ENCODE measurements at regions not wholly inside any gene's neighbourhood (a gene's known extent, or its start where the extent isn't known, plus 50 kb on each side); places are given as distances from the start of the nearest gene placed in this dataset.

DNA sequence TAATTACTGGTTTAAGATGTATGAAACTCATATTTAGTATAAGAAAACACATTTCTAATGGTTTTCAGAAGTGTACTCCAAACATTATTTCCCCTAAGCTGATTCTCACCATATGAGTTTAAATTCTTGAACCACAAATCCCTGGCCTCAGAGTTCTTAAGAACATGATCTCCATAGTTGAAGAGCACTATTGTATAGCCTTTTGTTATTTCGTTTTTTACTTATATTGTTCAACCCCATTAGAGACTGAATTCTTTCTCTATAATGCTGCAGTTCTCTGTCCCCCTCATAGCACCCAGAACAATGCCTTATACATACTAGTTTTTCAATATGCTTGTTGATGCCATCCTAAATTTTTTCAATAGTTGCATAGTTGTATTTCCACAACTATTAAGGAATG is 85.5 kb upstream of the TMEM17 start:
- no peak overlapping the region for H3K4me3 ChIP-seq (ENCODE audit: low read depth, low read length)
- TF ChIP-seq, protein P1, sequence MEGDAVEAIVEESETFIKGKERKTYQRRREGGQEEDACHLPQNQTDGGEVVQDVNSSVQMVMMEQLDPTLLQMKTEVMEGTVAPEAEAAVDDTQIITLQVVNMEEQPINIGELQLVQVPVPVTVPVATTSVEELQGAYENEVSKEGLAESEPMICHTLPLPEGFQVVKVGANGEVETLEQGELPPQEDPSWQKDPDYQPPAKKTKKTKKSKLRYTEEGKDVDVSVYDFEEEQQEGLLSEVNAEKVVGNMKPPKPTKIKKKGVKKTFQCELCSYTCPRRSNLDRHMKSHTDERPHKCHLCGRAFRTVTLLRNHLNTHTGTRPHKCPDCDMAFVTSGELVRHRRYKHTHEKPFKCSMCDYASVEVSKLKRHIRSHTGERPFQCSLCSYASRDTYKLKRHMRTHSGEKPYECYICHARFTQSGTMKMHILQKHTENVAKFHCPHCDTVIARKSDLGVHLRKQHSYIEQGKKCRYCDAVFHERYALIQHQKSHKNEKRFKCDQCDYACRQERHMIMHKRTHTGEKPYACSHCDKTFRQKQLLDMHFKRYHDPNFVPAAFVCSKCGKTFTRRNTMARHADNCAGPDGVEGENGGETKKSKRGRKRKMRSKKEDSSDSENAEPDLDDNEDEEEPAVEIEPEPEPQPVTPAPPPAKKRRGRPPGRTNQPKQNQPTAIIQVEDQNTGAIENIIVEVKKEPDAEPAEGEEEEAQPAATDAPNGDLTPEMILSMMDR (IDR thresholded peaks at IDR 0.05; ENCODE audit: insufficient read depth, low read length): no peak
- no peak for DNase-seq (ENCODE audit: low read depth)

DNA sequence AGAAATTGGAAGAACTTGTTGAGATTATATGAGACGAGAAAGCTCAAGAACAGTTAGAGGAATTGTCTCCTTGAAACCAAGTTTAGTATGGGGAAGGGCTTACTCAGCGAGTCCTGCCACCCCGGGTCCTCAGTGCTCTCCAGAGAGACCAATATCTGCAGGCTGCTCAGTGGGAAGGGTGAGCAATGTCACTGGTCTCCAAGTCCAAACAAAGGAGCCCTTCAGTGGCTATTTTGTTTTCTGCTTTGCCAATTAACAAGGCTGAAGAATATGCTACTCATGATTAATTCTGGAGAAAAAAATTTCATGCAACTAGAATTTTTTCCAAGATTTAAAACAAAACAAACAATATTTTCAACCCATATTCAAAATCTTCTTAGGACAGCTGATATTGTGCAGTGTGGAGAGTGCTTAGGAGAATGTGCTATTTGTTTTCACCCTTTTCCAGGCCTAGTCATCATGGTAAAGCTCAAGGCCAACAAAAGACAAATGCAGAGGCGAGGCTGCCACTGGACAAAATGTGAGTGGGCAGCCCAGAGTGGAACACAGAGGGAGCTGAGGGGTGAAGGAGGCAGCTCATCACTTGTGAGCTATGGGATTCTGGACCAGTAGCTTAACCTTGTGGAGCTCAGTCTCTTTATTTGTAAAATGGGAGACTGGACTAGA is 83.8 kb upstream of the TMEM17 start:
- TF ChIP-seq, protein P1 (IDR thresholded peaks at IDR 0.05; ENCODE audit: insufficient read depth, low read length): no peak
- no peak for DNase-seq (ENCODE audit: low read depth)
- no peak overlapping the region for H3K4me3 ChIP-seq (ENCODE audit: low read depth, low read length)

DNA sequence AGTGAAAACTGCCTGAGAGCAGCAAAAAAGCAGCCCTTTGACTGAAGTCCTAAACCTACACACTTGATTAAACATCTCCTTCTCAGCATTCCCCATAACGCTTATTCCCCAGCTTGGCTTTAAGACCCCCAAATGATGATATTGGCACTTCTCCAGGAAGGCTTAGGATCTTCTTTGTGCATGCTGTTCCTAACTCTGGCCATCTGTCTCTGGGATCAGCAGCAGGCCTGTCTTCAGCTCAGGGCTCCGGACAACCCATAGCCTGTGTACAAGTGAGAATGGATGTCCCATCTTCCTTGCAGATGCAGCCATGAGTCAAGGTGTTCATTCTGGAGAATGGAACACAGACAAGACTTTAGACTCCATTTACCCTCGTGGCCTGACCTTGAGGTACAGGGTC is 81.6 kb upstream of the TMEM17 start:
- TF ChIP-seq, protein P1 (IDR thresholded peaks at IDR 0.05; ENCODE audit: insufficient read depth, low read length): no peak
- no peak overlapping the region for H3K4me3 ChIP-seq (ENCODE audit: low read depth, low read length)
- no peak for DNase-seq (ENCODE audit: low read depth)

- DNase-seq (ENCODE audit: low read depth): no peak
- TF ChIP-seq, protein P1 (IDR thresholded peaks at IDR 0.05; ENCODE audit: insufficient read depth, low read length): no peak
- no peak overlapping the region for H3K4me3 ChIP-seq (ENCODE audit: low read depth, low read length)
Measured at GRCh38 chr2:62586981-62587380, 81.0 kb upstream of the TMEM17 start.

DNA sequence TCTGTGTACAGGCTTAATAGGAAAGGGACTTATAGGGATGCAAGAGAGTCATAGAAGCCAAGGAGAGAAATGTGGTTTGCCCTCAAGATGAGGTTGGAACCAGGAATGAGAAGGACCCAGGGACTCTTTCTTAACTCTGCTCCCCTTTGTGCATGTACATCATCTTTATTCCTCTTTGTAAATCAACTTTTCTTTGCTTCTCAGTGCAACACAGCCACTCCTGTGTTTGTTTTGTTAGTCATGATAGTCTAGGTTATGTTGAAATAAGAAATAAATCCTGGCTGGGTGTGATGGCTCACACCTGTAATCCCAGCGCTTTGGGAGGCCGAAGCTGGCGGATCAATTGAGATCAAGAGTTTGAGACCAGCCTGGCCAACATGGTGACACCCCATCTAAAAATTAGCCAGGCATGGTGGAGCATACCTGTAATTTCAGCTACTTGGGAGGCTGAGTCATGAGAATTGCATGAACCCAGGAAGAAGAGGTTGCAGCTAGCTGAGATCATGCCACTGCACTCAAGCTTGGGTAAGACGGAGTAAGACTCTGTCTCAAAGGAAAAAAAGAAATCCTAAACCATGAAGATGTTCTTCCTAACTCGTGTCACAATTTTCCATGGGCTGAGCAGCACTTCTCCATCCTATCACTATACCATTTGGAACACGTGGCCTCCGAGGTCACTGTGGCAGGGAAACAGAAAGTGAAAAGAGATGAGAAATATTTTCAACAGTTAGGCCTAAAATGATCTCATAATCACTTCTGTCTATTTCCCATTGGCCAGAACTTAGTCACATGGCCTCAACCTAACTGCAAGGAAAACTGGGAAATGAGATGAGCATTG is 73.0 kb upstream of the TMEM17 start:
- peak; percentile 90 for DNase-seq (ENCODE audit: low read depth)
- H3K4me3 ChIP-seq (ENCODE audit: low read depth, low read length): peak overlapping the region; percentile 33
- TF ChIP-seq, protein P1 (IDR thresholded peaks at IDR 0.05; ENCODE audit: insufficient read depth, low read length): no peak

GRCh38 chr2:62577994-62578781 is 72.2 kb upstream of the TMEM17 start:
- DNase-seq (ENCODE audit: low read depth): peak; percentile 97
- TF ChIP-seq, protein P1 (IDR thresholded peaks at IDR 0.05; ENCODE audit: insufficient read depth, low read length): no peak
- no peak overlapping the region for H3K4me3 ChIP-seq (ENCODE audit: low read depth, low read length)
